NCI-H146 treated with DMSO at 0.1 percent for 48 hours (cell line): ENCODE measurements at regions not wholly inside any gene's neighbourhood (a gene's known extent, or its start where the extent isn't known, plus 50 kb on each side); places are given as distances from the start of the nearest gene placed in this dataset.

Experiments
- DNase-seq: peaks from one replicate; lab custom pipeline; 2025; ENCODE audit not compliant: unreplicated experiment; lab: John Stamatoyannopoulos, UW

DNA sequence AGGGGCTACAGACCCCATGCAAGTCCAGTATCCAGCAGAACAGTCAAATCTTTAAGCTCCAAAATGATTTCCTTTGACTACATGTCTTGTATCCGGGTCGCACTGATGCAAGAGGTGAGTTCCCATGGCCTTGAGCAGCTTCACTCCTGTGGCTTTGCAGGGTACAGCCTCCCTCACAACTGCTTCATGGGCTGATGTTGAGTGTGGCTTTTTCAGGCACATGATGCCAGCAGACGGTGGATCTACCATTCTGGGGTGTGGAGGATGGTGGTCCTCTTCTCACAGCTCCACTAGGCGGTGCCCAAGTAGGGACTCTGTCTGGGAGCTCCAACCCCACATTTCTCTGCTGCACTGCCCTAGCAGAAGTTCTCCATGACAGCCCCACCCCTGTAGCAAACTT is 208.4 kb downstream of the INSIG2 start:
- no peak for DNase-seq

DNA sequence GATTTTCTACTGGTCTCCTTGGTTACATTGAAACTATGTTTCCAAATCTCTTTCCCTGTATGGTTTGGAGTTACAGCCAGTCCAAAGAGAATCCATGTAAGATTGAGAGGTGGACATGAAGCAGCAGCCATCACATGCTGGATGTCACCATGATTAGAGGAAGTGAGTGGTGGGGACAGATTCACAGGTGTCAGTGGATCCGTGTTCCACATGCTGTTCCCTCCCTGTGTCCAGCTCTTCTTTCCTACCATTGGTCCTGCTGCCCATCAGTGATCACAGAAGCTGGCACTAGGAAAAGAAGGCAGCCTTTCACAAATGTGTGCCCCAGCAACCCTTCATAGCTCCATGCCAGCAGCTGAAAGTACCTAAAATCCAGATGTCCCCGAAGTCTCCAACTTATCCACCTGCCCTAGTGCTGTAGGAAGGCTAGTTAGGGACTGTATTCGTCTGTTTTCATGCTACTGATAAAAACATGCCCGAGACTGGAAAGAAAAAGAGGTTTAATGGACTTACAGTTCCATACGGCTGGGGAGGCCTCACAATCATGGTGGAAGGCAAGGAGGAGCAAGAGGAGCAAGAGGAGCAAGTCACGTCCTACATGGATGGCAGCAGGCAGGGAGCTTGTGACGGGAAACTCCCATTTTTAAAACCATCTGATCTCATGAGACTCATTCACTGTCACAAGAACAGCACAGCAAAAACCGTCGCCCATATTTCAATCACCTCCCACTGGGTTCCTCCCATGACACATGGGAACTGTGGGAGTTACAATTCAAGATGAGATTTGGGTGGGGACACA is 207.5 kb downstream of the INSIG2 start:
- DNase-seq = no peak

DNA sequence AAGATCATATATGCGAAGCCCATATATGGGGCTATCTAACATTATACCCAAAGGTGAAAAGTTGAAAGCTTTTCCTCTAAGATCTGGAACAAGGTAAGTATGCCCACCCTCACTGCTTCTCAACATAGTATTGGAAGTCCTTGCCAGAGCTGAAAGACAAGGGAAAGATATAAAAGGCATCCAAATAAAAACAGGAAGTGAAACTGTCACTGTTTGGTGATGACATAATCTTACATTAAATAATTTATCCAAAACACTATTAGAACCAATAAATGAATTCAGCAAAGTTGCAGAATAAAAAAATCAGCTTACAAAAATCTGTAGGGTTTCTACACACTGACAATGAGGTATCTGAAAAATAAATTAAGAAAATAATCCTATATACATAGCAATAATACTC is 205.8 kb downstream of the INSIG2 start:
- DNase-seq = no peak

DNA sequence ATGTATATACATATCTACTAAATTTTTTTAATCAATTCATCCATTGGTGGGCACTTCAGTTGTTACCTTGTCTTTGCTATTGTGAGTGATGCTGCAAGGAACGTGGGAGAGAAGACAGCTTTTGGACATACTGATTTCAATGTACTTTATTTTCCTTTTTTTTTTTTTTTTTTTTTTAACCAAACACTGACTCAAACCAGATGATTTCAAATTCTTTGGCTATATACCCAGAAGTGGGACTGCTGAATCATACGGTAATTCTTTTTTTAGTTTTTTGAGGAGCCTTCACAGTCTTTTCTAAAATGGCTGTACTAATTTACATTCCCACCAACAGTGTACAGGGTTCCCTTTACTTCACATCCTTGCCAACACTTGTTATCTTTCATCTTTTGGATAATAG is 204.7 kb downstream of the INSIG2 start:
- no peak for DNase-seq

DNA sequence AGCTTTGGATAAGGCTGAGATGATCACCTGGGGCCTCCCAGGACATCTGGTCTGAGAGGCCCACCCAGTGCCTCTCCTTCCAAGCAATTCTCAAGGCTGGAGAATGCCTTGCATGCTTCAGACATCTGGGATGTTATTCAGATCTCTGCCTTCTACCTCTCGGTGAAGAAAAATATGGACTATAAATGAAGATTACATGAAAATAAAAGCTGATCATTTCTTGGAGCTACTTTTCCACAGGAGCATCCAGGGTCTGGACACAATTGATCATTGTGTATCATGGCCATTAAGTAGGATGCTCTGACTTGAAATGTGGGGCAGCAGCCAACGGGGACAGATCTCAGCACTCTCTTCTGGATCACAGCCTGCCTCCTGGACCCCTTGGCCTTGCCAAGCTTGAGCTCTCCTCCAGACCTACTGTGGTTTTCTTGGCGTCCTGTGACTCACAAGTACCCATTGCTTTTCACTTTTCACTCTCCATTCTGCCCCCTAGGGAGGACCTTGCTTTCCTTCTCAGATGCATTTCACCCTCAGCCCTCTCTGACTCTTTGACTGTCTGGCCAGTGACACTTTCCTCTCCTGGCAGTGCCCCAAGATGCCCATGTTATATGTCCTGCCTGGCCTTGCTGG is 203.1 kb downstream of the INSIG2 start:
- no peak for DNase-seq

DNA sequence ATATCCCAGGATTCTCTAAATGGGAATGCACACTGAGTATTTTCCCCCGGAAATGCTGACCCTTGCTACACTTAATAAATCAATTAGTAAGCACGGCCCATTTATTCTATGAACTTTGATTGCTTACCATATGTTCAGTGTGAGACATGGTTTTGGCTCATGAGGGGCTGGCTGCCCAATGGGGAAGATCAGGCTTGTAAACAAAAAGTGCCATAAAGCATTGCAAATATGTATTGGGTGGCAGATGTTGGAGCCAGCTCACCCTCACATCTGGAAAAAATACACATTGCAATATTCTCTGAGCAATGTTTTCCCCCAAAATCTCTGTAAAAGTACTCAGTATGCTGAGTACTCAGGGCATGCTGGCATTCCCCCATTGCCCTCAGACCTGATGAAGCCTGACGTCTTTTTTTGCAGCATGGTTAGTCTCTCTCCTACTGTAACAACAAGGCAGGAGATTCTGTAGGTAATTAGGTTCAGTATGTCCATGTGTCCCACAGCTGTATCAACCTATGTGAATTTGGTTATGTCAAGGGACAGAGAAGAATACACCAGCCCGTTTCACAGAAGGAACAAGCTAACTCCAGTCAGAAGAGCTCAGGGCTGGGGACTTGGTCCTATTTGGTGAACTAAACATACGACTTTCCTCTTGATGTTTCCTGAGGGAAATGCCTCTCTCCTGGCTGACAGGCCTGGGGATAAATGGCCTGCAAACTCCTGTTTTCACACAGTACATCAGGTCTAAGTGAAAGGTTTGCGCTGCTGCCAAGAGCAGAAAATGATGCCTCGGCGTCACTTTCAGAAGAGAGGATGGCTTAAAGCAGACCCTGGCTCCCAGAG is 202.4 kb downstream of the INSIG2 start:
- no peak for DNase-seq

DNA sequence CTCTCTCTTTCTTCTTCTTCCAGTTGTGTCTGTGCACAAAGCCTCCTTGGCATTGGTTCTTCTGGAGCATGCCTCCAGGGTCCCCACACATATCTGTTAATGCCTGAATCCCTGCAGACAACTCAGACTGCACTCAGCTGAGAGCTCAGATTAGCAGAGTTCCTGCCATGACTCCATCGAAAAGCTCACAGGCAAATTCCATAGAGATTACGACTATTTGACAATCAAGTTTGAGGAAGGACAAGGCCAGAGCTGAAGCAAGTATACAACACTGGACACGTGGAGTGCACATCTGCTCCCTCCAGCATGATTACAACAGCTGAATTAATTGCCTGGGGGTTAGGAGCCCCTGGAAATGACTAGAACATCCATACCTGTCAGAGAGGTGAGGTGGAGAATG is 190.7 kb downstream of the INSIG2 start:
- no peak for DNase-seq

DNA sequence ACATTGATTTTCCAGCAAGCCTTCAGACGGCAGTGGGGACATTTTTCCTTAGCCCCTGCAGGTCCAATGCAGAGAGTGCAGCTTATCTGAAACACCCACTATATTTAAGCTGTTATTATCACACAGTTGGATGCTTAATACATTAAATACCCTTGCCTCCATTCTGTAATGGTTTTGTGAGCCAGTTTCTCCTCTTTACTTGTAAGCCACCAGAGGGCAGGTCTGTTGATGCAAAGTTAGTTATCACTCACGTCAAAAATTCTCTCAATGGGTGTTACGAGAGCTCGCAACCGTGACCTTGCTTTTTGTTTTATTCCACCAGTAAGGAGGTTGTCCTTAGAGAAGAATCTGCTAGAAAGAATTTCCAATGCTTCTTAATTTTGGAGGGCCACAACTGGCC is 189.8 kb downstream of the INSIG2 start:
- no peak for DNase-seq

DNA sequence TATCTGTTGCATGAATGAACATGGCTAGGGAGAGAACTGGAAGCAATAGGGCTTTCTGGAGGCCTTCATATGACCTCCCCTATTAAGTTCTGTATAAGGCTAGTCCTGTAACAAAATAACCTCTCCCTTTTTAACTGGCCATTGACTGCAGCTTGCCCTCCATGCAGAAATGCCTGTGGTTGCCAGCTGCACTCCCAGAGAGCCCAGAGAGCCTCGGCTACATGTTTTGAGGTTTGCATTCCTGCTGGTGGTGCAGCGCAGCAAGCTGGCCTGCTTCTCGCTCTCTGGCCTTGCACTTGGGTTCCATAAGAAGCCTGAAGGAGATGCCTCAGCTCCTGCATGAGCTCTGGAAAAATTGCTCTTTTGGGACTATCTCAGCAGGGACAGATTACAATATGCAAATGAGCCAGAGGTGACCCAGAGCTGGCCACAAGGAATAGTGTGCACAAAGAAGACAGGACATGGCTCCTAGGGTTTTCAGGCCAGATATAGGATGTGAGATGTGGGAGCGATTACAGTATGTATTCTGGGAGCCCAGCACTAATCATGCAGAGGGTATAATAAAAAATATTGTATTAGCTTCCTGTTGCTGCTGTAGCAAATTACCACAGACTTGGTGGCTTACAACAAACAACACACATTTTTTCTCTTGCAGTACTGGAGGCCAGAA is 186.7 kb downstream of the INSIG2 start:
- no peak for DNase-seq

DNA sequence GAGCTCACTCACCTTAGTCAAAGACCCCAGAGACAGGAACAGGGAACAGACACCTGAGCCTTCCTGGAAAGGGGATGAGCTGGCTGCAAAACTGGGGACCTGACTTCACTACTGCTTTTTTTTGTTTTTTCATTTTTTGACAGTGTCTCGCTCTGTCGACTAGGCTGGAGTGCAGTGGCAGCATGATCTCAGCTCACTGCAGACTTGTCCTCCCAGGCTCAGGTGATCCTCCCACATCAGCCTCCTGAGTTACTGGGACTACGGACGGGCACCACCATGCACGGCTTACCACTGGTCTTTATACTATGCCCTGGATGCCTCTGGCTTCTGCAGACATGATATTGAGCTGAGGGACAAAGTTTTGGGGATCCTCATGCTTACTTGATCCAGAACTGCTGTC is 184.1 kb downstream of the INSIG2 start:
- DNase-seq = no peak

DNA sequence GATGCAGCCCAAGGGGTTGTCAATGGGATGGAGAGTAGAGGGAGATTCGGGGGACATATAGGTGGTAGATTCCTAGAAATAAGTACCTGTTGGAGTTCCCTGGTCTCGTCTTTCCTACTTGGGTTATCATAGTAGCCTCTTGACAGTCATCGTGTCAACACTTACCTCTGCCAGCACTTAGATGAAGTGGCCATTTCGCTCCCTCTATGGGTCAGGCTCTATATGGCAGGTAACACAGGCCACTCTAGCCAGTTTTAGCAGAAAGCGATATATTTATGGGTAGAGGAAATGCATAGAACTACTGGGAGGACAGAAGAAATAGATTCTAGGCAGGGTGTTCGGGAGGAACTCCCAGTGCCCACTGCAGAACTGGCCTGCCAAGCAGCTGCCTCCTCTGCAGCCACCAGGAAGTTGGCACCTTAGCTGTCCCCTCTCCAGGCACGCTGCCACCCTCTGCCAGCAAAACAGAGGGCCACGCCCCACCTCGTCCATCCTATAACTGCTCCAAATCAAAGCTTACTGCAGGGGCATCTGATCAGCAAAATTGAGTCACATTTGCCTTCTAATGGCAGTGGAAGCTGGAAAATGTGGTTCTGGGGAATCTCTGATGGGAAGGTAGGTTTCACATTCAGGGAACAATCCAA is 181.3 kb downstream of the INSIG2 start:
- DNase-seq = no peak

DNA sequence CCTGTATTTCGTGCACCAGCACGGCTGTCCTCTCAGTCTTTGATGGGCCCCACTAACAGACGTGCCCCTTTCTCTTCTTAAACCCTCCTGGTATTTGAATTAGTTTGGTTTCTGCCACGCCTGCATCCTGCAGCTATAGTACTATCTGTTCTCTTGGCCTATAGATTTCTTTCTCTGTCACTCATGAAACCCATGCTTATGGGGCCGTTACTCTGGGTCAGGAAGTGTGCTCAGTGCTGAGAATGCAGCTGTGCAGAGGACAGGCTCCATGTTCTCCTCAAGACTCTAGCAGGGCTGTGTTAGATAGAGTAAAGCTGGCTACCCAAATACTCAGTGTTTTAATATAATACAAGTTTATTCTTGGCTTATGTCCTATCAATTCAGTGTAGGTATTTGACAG is 180.0 kb downstream of the INSIG2 start:
- DNase-seq = no peak

DNA sequence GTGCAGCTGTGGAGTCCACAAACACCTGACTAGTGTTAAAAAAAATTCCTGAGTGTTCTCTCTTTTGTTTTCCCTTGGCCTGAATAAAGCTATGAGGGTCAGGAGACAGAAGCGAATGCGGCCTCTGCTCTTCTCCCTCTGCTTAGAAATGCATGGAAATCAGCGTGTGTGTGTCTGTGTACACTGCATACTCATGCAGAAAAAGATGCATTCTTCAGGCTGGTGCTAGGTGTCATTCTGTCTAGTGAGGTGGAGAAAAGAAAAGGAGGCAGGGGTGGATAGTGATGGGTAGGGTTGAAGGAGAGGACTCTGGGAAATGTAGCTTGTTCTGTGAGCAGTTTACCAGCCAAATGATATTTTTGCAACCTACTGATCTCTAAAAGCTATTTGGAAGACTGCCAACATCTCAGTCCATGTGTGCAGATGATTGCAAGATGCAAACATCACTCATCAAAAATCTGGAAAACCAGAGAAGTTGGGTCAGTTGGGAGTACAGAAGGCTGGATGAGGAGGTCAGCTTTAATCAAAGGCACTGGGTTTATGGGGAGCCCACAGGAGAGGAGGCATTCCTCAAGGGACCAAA is 177.7 kb downstream of the INSIG2 start:
- no peak for DNase-seq

DNA sequence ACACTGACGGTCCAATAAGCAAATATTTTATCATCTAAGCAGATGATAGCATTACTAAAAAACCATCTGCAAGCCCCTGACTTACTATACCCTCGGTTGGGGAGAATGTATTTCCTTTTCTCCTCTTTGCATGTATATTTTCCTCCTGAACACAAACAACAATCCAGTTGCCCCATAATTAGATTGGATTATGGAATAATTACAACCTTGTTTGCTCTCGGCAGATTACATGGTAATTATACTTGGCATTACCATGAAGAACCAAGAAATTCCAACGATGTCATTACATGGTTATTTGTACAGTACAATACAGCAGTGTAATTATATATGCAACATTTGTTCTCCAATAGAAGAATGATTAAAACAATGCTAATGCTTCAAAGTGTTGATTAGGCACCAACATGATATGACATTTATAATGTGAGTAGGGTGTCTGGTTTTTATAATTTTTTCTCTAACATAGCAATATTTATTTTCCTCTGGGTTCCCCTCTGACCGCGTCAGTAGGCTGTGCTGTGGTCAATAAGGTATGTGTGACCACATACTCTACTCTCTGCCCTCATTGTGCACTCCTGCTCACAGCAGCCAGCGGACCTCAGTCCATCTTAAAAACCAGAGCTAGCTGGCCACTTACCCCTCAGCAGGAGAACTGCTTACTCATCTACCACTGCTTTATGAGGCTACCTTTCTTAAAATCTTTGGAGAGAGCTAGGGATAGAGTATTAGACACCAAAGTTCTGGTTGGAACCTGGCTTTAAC is 176.1 kb downstream of the INSIG2 start:
- DNase-seq = no peak

DNA sequence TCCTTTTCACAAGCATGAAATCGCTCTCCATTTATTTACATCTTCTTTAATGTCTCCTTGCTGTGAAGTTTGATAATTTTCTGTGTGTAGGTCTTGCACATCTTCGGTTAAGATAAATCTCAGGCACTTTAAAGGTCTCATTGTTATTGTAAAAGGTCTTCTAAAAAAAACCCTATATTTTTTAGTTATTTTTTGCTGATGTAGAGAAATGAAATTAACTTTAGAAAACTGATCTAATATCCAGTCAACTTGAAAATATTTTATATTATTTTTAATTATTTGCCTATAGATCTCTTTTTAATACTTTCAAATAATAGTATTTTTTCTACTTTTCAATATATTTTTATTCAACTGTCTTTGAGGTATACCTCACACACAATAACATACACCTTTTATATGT is 169.4 kb downstream of the INSIG2 start:
- DNase-seq = no peak

DNA sequence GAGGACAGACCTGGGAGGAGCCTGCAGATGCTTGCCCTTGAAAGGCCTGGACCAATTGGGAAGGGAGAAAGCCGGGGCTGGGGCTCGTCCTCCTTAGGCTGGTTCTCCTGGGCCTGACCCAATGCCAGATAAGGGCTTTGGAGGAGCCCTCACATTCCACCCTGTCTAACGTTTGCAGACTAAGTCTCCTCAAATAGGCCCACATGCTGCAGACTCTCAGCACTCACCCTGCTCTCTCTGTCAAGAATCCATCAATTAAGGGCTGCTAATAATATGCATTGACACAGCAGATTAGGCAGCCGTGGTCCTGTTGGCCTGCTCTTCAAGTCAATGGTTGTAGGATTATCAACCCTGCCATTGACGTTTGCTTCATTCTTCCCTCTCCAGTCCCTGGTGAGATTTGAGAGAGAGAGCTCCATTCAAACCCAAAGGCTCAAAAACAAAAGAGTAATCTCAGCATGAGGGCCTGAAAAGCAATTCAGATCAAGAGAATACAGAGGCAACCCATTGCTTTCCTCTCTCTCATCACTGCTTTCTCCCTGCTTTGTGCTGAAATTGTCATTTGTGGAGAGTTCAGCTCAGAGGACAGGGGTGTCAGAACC is 167.6 kb downstream of the INSIG2 start:
- DNase-seq = no peak

DNA sequence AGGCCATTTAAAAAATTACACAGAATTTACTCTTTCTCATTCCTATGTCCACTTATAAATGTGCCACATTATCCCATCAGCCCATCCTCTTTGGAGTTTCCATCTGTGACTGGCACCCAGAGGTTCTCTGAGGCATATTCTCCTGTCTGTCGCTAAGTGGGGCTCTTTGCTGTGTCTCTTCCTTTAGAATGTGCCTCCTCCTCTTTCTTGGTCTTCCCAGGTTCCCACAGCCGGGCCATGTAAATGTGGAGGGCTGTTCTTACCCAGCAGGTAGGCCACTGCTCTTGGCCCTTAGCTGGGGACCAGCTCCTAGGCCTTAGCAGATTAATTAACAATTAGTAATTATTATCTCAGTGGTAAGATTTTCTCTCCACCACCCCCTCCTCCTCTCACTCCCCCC is 167.0 kb downstream of the INSIG2 start:
- no peak for DNase-seq

DNA sequence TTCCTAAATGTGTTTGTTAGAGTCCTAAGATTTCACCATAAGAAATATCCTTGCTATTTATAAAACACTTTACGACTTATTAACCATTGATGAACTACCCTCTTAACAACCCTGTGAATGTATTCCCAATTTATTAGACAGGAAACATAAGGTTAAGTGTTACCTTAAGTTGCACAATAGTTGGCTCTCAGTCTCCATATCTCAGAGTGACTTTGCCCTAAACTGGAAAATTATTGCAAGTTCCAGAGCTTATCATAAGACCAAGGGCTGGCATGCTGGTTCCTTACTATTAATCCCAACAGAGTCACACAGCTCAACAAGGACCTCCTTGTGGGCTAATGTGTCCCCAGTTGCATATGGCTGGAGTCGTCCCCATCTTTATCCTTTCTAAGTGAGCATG is 165.8 kb downstream of the INSIG2 start:
- no peak for DNase-seq

DNA sequence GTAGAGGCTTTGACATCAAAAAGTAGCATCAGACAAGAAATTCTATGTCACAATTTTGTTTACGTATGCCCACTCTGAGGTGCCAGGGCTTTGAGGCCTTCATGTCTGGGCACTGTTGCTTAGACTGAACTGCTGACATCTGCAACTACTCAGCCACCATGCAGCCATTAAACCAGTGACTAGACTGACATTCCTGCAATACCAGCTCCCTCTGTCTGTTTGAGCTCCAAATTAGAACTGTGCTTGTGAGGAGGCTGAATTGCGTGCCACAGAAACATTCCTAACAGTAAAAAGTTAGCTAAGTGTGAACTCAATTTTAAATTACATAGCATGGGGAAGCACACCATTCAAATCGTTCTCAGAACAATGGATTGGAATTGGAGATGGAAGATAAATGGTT is 163.2 kb downstream of the INSIG2 start:
- DNase-seq = no peak
